ENCODE measurements at regions not wholly inside any gene's neighbourhood (a gene's known extent, or its start where the extent isn't known, plus 50 kb on each side); places are given as distances from the start of the nearest gene placed in this dataset.
"Not testable (repeated sequence)": the region's sequence is repeated elsewhere in the genome, so short reads cannot be mapped to it uniquely, and the experiment has no call there.

- DNase-seq = no peak
These were observed 1427.0 kb downstream of the ADGRL3 start for GRCh38 chr4:62627141-62627540.

GRCh38 chr4:62622089-62622488 lies 1422.0 kb downstream of the ADGRL3 start:
- DNase-seq = no peak

- DNase-seq = no peak
These were observed 1419.8 kb downstream of the ADGRL3 start for GRCh38 chr4:62619971-62620370.

- DNase-seq = no peak
These were observed 1417.9 kb downstream of the ADGRL3 start for GRCh38 chr4:62618042-62618441.

- DNase-seq = no peak
These were observed 1401.6 kb downstream of the ADGRL3 start for GRCh38 chr4:62601737-62602136.

- DNase-seq = not testable (repeated sequence)
These were observed 1395.1 kb downstream of the ADGRL3 start for GRCh38 chr4:62595265-62595664.

GRCh38 chr4:62591756-62592155 lies 1391.6 kb downstream of the ADGRL3 start:
- DNase-seq = no peak

GRCh38 chr4:62588671-62589070 lies 1388.5 kb downstream of the ADGRL3 start:
- no peak for DNase-seq

GRCh38 chr4:62571494-62571893 lies 1371.4 kb downstream of the ADGRL3 start:
- no peak for DNase-seq

GRCh38 chr4:62560858-62561257 lies 1360.7 kb downstream of the ADGRL3 start:
- DNase-seq = no peak

GRCh38 chr4:62550121-62550520 lies 1350.0 kb downstream of the ADGRL3 start:
- DNase-seq = no peak

GRCh38 chr4:62549601-62550000 lies 1349.5 kb downstream of the ADGRL3 start:
- DNase-seq = no peak

- no peak for DNase-seq
These were observed 1348.6 kb downstream of the ADGRL3 start for GRCh38 chr4:62548765-62549164.

GRCh38 chr4:62548108-62548524 lies 1348.0 kb downstream of the ADGRL3 start:
- no peak for DNase-seq

- no peak for DNase-seq
These were observed 1344.3 kb downstream of the ADGRL3 start for GRCh38 chr4:62544428-62544827.

- DNase-seq = no peak
These were observed 1342.9 kb downstream of the ADGRL3 start for GRCh38 chr4:62543002-62543401.

- no peak for DNase-seq
These were observed 1333.4 kb downstream of the ADGRL3 start for GRCh38 chr4:62533573-62533972.

- DNase-seq = no peak
These were observed 1331.6 kb downstream of the ADGRL3 start for GRCh38 chr4:62531731-62532130.

- no peak for DNase-seq
These were observed 1331.1 kb downstream of the ADGRL3 start for GRCh38 chr4:62531264-62531663.

GRCh38 chr4:62528874-62529273 lies 1328.7 kb downstream of the ADGRL3 start:
- no peak for DNase-seq

- DNase-seq = no peak
These were observed 1326.5 kb downstream of the ADGRL3 start for GRCh38 chr4:62526671-62527070.

- no peak for DNase-seq
These were observed 1323.1 kb downstream of the ADGRL3 start for GRCh38 chr4:62523256-62523655.

- no peak for DNase-seq
These were observed 1322.1 kb downstream of the ADGRL3 start for GRCh38 chr4:62522273-62522672.

- no peak for DNase-seq
These were observed 1317.6 kb downstream of the ADGRL3 start for GRCh38 chr4:62517716-62518115.

- no peak for DNase-seq
These were observed 1313.2 kb downstream of the ADGRL3 start for GRCh38 chr4:62513306-62513705.

- DNase-seq = no peak
These were observed 1312.1 kb downstream of the ADGRL3 start for GRCh38 chr4:62512271-62512670.
